ENCODE measurements at regions not wholly inside any gene's neighbourhood (a gene's known extent, or its start where the extent isn't known, plus 50 kb on each side); places are given as distances from the start of the nearest gene placed in this dataset.

DNA sequence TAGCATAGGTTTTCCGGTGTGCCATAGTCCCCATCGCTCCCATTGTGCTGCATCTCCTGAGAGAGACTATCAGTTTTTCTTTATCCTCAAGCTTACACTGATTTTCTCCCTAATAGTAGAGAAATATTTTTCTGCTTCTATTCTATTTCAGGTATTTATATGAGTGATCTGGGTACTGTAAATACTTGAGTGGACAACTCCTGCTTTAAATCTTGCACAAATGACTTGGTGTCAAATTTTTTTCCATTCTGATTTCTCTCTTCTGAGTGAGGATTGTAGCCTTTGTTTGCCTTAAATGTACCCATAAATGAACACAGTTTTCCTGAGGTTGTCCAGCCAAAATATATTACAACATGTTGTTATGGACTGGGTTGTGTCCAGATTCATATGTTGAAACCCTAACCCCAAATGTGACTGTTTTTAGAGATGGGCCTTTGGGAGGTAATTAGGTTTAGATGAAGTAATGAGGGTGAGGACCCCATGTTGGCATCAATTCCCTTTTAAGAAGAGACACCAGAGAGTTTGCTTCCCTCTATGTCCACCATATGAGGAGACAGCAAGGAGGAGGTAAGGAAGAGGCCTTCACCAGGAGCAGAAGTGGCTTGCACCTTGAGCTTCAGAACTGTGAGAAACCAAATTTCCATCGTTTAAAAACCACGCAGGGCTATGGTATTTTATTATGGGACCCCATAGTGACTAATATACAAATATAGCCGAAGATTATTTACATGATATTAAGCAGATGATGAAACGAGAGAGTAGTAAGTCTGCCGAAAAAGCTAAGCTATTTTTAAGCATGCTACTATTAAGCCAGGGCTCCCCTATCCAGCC, 336.4 kb upstream of the MPDZ start:
- H3K27ac ChIP-seq: no peak overlapping the region
- H3K36me3 ChIP-seq: no peaks in the 10 kb centered on the region
- DNase-seq (ENCODE audit: low spot score in 2 of 2): no peak
- TF ChIP-seq EP300 (IDR thresholded peaks at IDR 0.05) (no peak), POLR2AphosphoS5 (IDR thresholded peaks at IDR 0.05) (no peak), POLR2A (IDR thresholded peaks at IDR 0.05) (no peak)
- TF ChIP-seq, protein P1, sequence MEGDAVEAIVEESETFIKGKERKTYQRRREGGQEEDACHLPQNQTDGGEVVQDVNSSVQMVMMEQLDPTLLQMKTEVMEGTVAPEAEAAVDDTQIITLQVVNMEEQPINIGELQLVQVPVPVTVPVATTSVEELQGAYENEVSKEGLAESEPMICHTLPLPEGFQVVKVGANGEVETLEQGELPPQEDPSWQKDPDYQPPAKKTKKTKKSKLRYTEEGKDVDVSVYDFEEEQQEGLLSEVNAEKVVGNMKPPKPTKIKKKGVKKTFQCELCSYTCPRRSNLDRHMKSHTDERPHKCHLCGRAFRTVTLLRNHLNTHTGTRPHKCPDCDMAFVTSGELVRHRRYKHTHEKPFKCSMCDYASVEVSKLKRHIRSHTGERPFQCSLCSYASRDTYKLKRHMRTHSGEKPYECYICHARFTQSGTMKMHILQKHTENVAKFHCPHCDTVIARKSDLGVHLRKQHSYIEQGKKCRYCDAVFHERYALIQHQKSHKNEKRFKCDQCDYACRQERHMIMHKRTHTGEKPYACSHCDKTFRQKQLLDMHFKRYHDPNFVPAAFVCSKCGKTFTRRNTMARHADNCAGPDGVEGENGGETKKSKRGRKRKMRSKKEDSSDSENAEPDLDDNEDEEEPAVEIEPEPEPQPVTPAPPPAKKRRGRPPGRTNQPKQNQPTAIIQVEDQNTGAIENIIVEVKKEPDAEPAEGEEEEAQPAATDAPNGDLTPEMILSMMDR (IDR thresholded peaks at IDR 0.05): no peak
- 53% methylated on average over 7 of the region's 7 CpGs for WGBS
- H3K27me3 ChIP-seq: no peaks in the 10 kb centered on the region
- no peak overlapping the region for H3K4me3 ChIP-seq
- H3K9me3 ChIP-seq: no peaks in the 10 kb centered on the region
- peaks cover 5% of the 10 kb centered on the region for H3K4me1 ChIP-seq

DNA sequence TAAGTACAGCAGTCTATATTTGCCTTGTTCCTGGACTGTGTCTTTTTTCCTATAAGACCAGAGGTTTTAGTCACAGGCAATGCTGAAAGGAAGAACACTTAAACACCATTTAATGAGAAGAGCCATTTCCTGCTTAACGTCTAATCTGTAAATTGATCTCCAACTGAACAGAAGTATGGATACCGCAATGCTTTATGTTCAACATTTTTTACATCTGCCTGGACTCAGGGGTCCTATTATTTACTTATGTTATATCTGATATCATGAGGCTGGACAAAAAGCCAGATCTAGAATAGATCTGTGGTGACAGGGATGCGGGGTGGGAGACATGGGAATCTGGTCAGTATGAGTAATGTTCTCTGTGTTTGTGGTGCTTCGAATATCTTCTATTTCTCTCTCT, 334.6 kb upstream of the MPDZ start:
- Histone ChIP-seq H3K4me3 (no peak overlapping the region), H3K9me3 (no peaks in the 10 kb centered on the region), H3K27me3 (no peaks in the 10 kb centered on the region), H3K4me1 (peaks cover 6% of the 10 kb centered on the region), H3K27ac (no peak overlapping the region), H3K36me3 (no peaks in the 10 kb centered on the region)
- DNase-seq (ENCODE audit: low spot score in 2 of 2): no peak
- 83% methylated on average over 4 of the region's 4 CpGs for WGBS
- TF ChIP-seq, protein P1 (IDR thresholded peaks at IDR 0.05): no peak
- TF ChIP-seq POLR2A (IDR thresholded peaks at IDR 0.05): no peak

GRCh38 chr9:13613296-13613695, 333.8 kb upstream of the MPDZ start:
- Histone ChIP-seq H3K27ac (no peak overlapping the region), H3K36me3 (no peaks in the 10 kb centered on the region), H3K27me3 (no peaks in the 10 kb centered on the region), H3K4me3 (no peak overlapping the region), H3K4me1 (peaks cover 14% of the 10 kb centered on the region), H3K9me3 (no peaks in the 10 kb centered on the region)
- DNase-seq (ENCODE audit: low spot score in 2 of 2): no peak
- TF ChIP-seq, protein P1 (IDR thresholded peaks at IDR 0.05): no peak
- TF ChIP-seq EP300 (IDR thresholded peaks at IDR 0.05) (no peak), POLR2A (IDR thresholded peaks at IDR 0.05) (no peak), POLR2AphosphoS5 (IDR thresholded peaks at IDR 0.05) (no peak)
- 96% methylated on average over 2 of the region's 2 CpGs for WGBS

DNA sequence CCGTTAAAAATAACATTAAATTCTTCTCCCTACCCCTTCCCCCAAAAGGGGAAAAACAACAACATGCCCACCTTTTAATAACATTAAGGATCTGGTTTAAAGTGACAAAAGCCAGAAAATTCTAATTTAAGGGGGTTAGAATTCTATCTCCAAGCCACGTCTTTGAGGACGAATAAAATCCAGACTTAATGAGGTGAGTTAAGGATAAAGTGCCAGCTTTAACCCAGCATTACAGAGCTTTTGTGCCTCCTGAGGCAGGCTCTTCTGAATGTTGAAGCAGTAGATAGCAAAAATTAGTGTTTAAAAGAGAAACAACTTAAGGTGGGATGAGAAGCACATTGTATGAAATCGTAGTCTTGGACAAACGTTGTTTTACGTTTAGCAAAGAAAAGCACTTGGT, 329.0 kb upstream of the MPDZ start:
- Histone ChIP-seq H3K4me1 (peaks cover 31% of the 10 kb centered on the region), H3K27me3 (no peaks in the 10 kb centered on the region), H3K36me3 (no peaks in the 10 kb centered on the region), H3K9me3 (no peaks in the 10 kb centered on the region), H3K4me3 (peak overlapping the region; percentile 17), H3K27ac (peak overlapping the region; percentile 6)
- DNase-seq (ENCODE audit: low spot score in 2 of 2): no peak
- WGBS: 41% methylated on average over 6 of the region's 6 CpGs
- TF ChIP-seq, protein P1 (IDR thresholded peaks at IDR 0.05): no peak
- TF ChIP-seq EP300 (IDR thresholded peaks at IDR 0.05) (no peak), POLR2A (IDR thresholded peaks at IDR 0.05) (no peak), POLR2AphosphoS5 (IDR thresholded peaks at IDR 0.05) (no peak)

DNA sequence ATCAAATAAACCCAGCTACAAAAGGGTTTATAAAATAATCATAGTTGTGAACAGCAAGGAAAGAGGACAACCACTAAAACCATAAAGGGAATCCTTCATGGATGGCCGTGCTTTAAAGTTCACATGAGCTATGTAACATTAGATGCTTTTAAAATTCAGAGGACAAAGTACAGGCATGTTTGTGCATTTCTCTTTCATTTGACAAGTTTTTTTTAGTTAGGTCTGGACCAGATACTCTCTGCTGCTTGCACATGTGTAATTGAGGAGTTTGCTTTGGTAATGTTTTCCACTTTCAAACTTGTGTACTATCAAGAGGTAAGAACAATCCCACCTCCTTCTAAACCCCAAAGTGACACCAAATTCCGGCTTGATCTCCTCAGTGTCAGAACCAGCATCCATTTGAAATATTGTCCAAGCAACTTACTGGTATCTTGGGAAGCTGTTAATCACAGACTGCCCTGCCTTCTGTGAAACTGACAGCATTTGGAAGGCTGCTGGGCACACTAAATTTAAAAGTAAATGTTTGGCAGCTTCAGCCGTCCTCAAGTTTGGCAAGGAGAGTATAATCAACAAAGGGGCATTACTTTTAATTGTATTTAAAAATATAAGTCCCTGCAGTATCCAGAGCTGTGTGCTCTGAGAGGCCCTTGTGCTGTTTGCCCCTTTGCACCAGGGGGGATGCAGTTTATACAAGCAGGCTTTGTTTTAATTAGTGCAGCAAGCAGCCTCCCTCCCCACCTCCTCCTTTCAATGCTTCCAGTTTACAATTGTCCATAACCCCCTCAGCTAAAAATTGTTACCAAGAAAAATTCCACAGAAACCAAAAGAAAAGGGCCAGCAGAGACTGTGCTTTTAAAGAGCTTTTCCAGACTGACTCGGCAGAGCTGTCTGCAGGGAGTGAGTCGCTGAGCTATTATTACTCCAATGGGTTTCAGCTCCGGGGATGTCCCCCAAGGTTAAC, 328.3 kb upstream of the MPDZ start:
- no peaks in the 10 kb centered on the region for H3K36me3 ChIP-seq
- H3K27ac ChIP-seq: peak overlapping the region; percentile 6
- 19% methylated on average over 6 of the region's 6 CpGs for WGBS
- peaks cover 31% of the 10 kb centered on the region for H3K4me1 ChIP-seq
- H3K4me3 ChIP-seq: peak overlapping the region; percentile 17
- TF ChIP-seq, protein P1 (IDR thresholded peaks at IDR 0.05): no peak
- no peak for TF ChIP-seq POLR2AphosphoS5 (IDR thresholded peaks at IDR 0.05)
- no peak for TF ChIP-seq POLR2A (IDR thresholded peaks at IDR 0.05)
- TF ChIP-seq EP300 (IDR thresholded peaks at IDR 0.05): no peak
- DNase-seq (ENCODE audit: low spot score in 2 of 2): no peak
- H3K9me3 ChIP-seq: no peaks in the 10 kb centered on the region
- no peaks in the 10 kb centered on the region for H3K27me3 ChIP-seq

Data from suprapubic skin (tissue), 4 donors.